Tongue (tissue), 1 donor: ENCODE measurements at regions not wholly inside any gene's neighbourhood (a gene's known extent, or its start where the extent isn't known, plus 50 kb on each side); places are given as distances from the start of the nearest gene placed in this dataset.
A peak's percentile ranks its signal among the peaks of the same experiment; 100 is the strongest.

ENCODE experiments used
- DNase-seq: peaks from one replicate; pipeline ENCODE4 v3.0.0-alpha.2; 2015

- DNase-seq, result no peak
Measured at GRCh38 chr4:156084373-156084772, 130.7 kb upstream of the CTSO start.

DNA sequence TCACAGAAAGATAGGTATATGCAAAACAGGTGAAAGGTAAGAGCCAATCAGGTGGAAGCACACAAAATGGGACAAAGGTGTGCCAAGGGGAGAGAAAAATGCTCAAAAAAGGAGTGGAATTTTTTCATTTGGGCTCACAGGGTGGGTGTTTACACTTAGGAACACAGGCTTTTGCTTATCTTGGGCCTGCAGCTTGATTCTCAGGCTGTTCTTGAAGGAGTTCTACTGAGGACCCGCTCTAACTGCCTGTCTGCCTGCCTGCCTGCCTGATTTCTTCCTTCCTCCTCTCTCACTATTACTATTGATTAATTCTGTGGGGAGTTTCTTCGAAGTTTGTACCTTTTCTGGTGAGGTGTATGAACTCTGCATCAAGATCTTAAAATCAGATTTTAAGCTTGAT lies 120.3 kb upstream of the CTSO start:
- DNase-seq, result no peak

DNA sequence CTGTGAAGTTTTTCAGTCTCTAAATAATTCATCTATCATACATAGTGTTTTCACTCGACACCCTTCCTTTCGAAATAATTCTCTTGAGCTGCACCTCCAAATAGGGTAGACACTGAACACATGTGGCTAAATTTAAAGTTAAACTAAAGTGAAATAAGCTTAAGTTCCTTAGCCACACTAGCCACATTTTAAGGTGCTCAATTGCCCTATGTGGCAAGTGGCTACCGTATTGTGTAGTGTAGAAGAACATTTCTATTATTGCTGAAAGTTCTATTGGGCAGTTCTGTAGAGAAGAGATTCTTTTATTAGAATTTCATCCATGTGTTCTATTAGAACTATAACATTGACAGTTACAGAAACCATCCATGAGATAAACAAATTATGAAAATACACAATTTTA lies 107.0 kb upstream of the CTSO start:
- DNase-seq, result no peak

- no peak for DNase-seq
Measured at GRCh38 chr4:156053174-156053573, 99.5 kb upstream of the CTSO start.

- no peak for DNase-seq
Measured at GRCh38 chr4:156052116-156052515, 98.5 kb upstream of the CTSO start.

- peak; percentile 82 for DNase-seq
Measured at GRCh38 chr4:156038772-156039171, 85.1 kb upstream of the CTSO start.

DNA sequence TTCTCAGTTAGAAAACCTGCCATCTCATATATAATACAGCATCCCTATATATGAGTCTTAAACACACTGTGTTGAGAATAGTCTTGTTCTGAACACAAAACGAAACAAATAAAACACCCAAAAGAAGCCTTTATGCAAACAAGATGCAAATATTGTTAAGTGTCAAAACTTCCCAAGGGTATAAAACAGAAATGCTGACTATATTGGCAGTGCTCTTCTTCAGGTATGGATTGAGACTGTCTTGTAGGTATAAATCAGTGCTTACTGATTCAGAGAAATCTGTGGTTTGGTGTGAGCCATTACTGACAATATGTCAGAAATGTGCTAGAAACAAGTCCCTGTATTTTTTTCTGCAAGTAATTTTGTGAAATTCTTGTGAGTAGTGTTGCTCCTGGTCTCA lies 82.8 kb upstream of the CTSO start:
- no peak for DNase-seq

- DNase-seq, result no peak
Measured at GRCh38 chr4:156029691-156030090, 76.0 kb upstream of the CTSO start.

- no peak for DNase-seq
Measured at GRCh38 chr4:156021298-156021697, 67.6 kb upstream of the CTSO start.

- no peak for DNase-seq
Measured at GRCh38 chr4:156019246-156019645, 65.6 kb upstream of the CTSO start.

DNA sequence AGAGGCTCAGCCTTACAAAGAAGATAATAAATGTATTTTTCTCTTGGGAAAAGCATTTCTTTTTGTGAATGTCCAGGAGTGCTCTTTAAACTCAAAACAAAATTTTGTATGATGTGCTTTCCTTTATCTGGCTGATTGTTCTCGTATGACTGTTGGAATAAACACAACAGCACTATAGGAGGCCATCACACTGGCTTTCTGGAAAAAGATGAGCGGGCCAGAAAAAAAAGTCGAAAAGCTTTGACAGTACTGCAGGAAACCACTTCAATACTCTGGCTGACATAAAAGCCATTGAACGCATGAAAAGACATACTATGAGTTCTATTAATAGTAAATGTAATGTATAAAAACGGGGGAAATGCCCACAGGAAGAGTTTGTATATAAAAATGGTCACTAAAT lies 64.7 kb upstream of the CTSO start:
- DNase-seq, result no peak

GRCh38 chr4:156015781-156016180 lies 62.1 kb upstream of the CTSO start:
- no peak for DNase-seq

DNA sequence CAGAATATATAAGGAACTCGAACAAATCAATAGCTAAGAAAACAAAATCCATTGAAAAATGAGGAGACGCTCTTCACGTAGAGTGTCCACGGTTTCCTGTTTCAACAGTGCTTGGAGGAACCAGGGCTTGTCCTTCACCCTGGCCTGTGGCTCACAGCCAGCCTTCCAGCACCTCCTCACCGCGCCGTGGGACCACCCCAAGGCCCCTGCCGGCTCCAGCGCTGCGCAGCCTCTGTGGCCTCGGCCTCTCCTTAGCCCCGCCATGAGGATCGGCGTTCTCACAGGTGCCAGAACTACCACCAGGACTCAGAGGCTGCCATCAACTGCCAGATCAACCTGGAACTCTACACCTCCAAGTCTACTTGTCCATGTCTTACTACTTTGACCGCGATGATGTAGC lies 52.5 kb upstream of the CTSO start:
- DNase-seq, result no peak
